HepG2 (cell line): ENCODE measurements at regions not wholly inside any gene's neighbourhood (a gene's known extent, or its start where the extent isn't known, plus 50 kb on each side); places are given as distances from the start of the nearest gene placed in this dataset.

ENCODE experiments used
- ATAC-seq: fragments of 200-7000 bp; cut with Tn5 transposase; 3 replicates; pipeline ENCODE4 v1.9.1; 2020; ENCODE audit warnings: mild to moderate bottlenecking, moderate library complexity
- BruUV-seq: library from RNA; stranded (reverse); fragments of 400-500 nt; replicated peaks from 2 replicates; lab custom pipeline; 2021; lab: Mats Ljungman, UMichigan
- CTCF ChIA-PET: fragments of 300-600 bp; formaldehyde crosslinking; extraction: SDS; loops from one replicate; lab custom pipeline; 2021; ENCODE audit warnings: low total read pairs, inconsistent platforms, low intra/inter-chr PET ratio; lab: Yijun Ruan, JAX
- POLR2A ChIA-PET: fragments of 350-600 bp; sonication (Branson Sonifier 250); formaldehyde crosslinking; loops from one replicate; lab custom pipeline; 2020; ENCODE audit warnings: antibody characterized with exemption, inconsistent platforms; lab: Yijun Ruan, JAX
- DNase-seq: peaks from one replicate; pipeline ENCODE4 v3.0.0-alpha.2; 2015; ENCODE audit warnings: low spot score
- FAIRE-seq: peaks from 3 replicates; lab custom pipeline; 2011; peaks lifted over from hg19 to GRCh38; lab: Jason Lieb, UNC
- H2AFZ ChIP-seq: one replicate; pipeline ENCODE4 v1.6.1; 2011; ENCODE audit warnings: low read length, inconsistent platforms
- H3K27ac ChIP-seq: fragments of 300-600 bp; 3 replicates; pipeline ENCODE4 v1.8.0; 2011; ENCODE audit warnings: mixed run types, mild to moderate bottlenecking, mixed read lengths, low read length, inconsistent platforms; ENCODE audit not compliant: insufficient read depth; ENCODE audit errors: extremely low read length
- H3K27me3 ChIP-seq, 2 experiments: fragments of 200-600 bp in 1 of 2; 2 replicates in 1 of 2; 3 replicates in 1 of 2; pipeline versions ENCODE4 v1.6.0 to v1.8.0; 2011; ENCODE audit warnings: low read length in 2 of 2, mild to moderate bottlenecking in 2 of 2, moderate library complexity in 2 of 2, inconsistent platforms in 1 of 2; ENCODE audit not compliant: insufficient read depth in 2 of 2, control insufficient read depth in 1 of 2
- H3K36me3 ChIP-seq, 2 experiments: fragments of 200-600 bp in 1 of 2; replicated peaks in 1 of 2; 2 replicates in 1 of 2; 3 replicates in 1 of 2; pipeline versions ENCODE4 v1.5.1 to v1.8.0; 2011; ENCODE audit warnings: low read length in 2 of 2, inconsistent platforms in 1 of 2; ENCODE audit not compliant: insufficient read depth in 2 of 2, control insufficient read depth in 1 of 2
- H3K4me1 ChIP-seq: 2 replicates; pipeline ENCODE4 v1.5.1; 2012; ENCODE audit warnings: low read length, inconsistent platforms; ENCODE audit not compliant: insufficient read depth
- H3K4me2 ChIP-seq: 2 replicates; pipeline ENCODE4 v1.6.0; 2011; ENCODE audit warnings: low read depth, low read length, inconsistent platforms
- H3K4me3 ChIP-seq, 3 experiments: fragments of 200-600 bp in 1 of 3; sonication (generic), shearing (Covaris generic) in 1 of 3; replicated peaks in 1 of 3; 2 replicates each; pipeline ENCODE4 v1.5.1; 2011 to 2016; ENCODE audit warnings: low read length in 3 of 3, inconsistent platforms in 2 of 3, low read depth in 2 of 3, mild to moderate bottlenecking in 2 of 3, control low read depth in 1 of 3, mixed read lengths in 1 of 3; ENCODE audit not compliant: insufficient read depth in 1 of 3
- H3K79me2 ChIP-seq: one replicate; pipeline ENCODE4 v1.6.1; 2011; ENCODE audit warnings: low read length, inconsistent platforms; ENCODE audit not compliant: insufficient read depth
- H3K9ac ChIP-seq: 2 replicates; pipeline ENCODE4 v1.6.0; 2011; ENCODE audit warnings: mild to moderate bottlenecking, low read depth, low read length, inconsistent platforms; ENCODE audit not compliant: insufficient read depth
- H3K9me3 ChIP-seq: 2 replicates; pipeline ENCODE4 v1.5.1; 2012; ENCODE audit warnings: mild to moderate bottlenecking, low read length
- H4K20me1 ChIP-seq: 2 replicates; pipeline ENCODE4 v1.6.0; 2011; ENCODE audit warnings: inconsistent platforms, mild to moderate bottlenecking, low read length, moderate library complexity; ENCODE audit not compliant: insufficient read depth
- CEBPG ChIP-seq: IDR thresholded peaks from 2 replicates; pipeline ENCODE4 v1.6.1; 2016
- MZF1 ChIP-seq: sonication (generic); formaldehyde crosslinking; IDR thresholded peaks from 2 replicates; pipeline ENCODE4 v1.8.1; 2023; ENCODE audit warnings: mild to moderate bottlenecking, missing genetic modification reagents, borderline replicate concordance
- REST ChIP-seq, 2 experiments: IDR thresholded peaks; 2 replicates each; pipeline ENCODE4 v1.6.1; 2011 to 2012; ENCODE audit warnings: low read length in 2 of 2, borderline replicate concordance in 1 of 2, low read depth in 1 of 2, mild to moderate bottlenecking in 1 of 2, moderate library complexity in 1 of 2
- SIN3A ChIP-seq: IDR thresholded peaks from 2 replicates; pipeline ENCODE4 v1.6.1; 2011; ENCODE audit warnings: low read depth, mild to moderate bottlenecking, control low read depth, low read length, borderline replicate concordance
- STAG1 ChIP-seq: sonication (generic); formaldehyde crosslinking; IDR thresholded peaks from 2 replicates; pipeline ENCODE4 v1.4.0; 2020; ENCODE audit warnings: missing genetic modification reagents
- TFE3 ChIP-seq: IDR thresholded peaks from 2 replicates; pipeline ENCODE4 v1.6.1; 2016
- USF2 ChIP-seq, 2 experiments: sonication (generic) in 1 of 2; formaldehyde crosslinking in 1 of 2; IDR thresholded peaks; 2 replicates each; pipeline versions ENCODE4 v1.5.1 to v1.6.1; 2011 to 2020; ENCODE audit warnings: borderline replicate concordance in 1 of 2, low read depth in 1 of 2, low read length in 1 of 2, mild to moderate bottlenecking in 1 of 2, missing genetic modification reagents in 1 of 2, moderate library complexity in 1 of 2
- ZNF24 ChIP-seq: fragments of 450-650 bp; IDR thresholded peaks from 2 replicates; pipeline ENCODE4 v1.6.1; 2017; ENCODE audit warnings: antibody characterized with exemption, mild to moderate bottlenecking
- ZNF44 ChIP-seq: sonication (generic); formaldehyde crosslinking; IDR thresholded peaks from 2 replicates; pipeline ENCODE4 v1.5.1; 2020; ENCODE audit warnings: mild to moderate bottlenecking, missing genetic modification reagents
- WGBS: methylation state at CpG from one replicate; pipeline ENCODE4 v1.1.6; 2017; ENCODE audit warnings: low lambda C conversion rate; 5-methylcytosine and 5-hydroxymethylcytosine counted together
- in situ Hi-C: cut with HindIII; loops from 2 replicates; pipeline ENCODE4 v1.10.0; 2017; ENCODE audit warnings: low pct_unique_long_range_greater_than_20kb; ENCODE audit not compliant: extremely low pct_ligation_motif_present
- intact Hi-C: fragments of 100-400 bp; cut with micrococcal nuclease; formaldehyde crosslinking; loops from one replicate; pipeline ENCODE4 v1.10.0; 2022; ENCODE audit not compliant: unreplicated experiment
- TF ChIP-seq, protein P1 (sequence below): sonication (generic); formaldehyde crosslinking; IDR thresholded peaks from 2 replicates; pipeline ENCODE4 v1.5.1; 2020; ENCODE audit warnings: missing genetic modification reagents, mild to moderate bottlenecking, borderline replicate concordance
- TF ChIP-seq, protein P2 (sequence below): sonication (generic); formaldehyde crosslinking; IDR thresholded peaks from 2 replicates; pipeline ENCODE4 v1.5.0; 2020; ENCODE audit warnings: mild to moderate bottlenecking, missing genetic modification reagents, moderate library complexity

DNA sequence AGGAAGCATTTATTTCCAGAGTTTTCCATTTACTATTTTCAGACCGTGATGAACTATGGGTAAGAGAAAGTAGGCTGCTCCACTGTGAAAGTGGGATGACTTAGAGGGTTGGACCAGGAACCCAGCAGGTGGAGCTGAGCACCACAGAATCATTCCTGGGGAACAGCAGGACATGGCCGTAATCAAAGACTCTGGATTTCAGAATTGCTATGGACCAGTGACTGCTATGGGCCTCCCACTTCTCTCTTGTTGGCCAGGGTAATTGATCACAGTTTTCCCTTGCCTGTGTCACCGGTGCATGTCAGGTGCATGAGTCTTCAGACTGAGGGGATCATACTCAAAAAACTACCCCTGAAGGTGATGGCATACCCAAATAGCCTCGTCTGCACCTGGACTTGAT, 90.6 kb upstream of the GPC1 start:
- Histone ChIP-seq H3K27ac (no peak overlapping the region), H3K9me3 (peaks cover 11% of the 10 kb centered on the region; the same call in 1 of the 2 replicates), H3K9ac (no peak overlapping the region), H3K4me1 (no peaks in the 10 kb centered on the region)
- ATAC-seq = no peak
- TF ChIP-seq, protein P1, sequence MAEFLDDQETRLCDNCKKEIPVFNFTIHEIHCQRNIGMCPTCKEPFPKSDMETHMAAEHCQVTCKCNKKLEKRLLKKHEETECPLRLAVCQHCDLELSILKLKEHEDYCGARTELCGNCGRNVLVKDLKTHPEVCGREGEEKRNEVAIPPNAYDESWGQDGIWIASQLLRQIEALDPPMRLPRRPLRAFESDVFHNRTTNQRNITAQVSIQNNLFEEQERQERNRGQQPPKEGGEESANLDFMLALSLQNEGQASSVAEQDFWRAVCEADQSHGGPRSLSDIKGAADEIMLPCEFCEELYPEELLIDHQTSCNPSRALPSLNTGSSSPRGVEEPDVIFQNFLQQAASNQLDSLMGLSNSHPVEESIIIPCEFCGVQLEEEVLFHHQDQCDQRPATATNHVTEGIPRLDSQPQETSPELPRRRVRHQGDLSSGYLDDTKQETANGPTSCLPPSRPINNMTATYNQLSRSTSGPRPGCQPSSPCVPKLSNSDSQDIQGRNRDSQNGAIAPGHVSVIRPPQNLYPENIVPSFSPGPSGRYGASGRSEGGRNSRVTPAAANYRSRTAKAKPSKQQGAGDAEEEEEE = no peak
- TF ChIP-seq SIN3A (no peak), ZNF44 (CRISPR knock-in tag) (no peak), REST (IDR thresholded peaks at IDR 0.05; ENCODE audit: borderline replicate concordance in 1 of 2, low read depth in 1 of 2, low read length in 2 of 2) (no peak), USF2 (IDR thresholded peaks at IDR 0.05; ENCODE audit: low read depth, low read length) (no peak), USF2 (CRISPR knock-in tag; IDR thresholded peaks at IDR 0.05; ENCODE audit: borderline replicate concordance) (no peak), TFE3 (CRISPR knock-in tag) (no peak), MZF1 (CRISPR knock-in tag) (no peak), STAG1 (CRISPR knock-in tag) (peak; percentile 15; the same call in 1 of the 2 replicates), ZNF24 (no peak), CEBPG (CRISPR knock-in tag) (no peak)
- TF ChIP-seq, protein P2, sequence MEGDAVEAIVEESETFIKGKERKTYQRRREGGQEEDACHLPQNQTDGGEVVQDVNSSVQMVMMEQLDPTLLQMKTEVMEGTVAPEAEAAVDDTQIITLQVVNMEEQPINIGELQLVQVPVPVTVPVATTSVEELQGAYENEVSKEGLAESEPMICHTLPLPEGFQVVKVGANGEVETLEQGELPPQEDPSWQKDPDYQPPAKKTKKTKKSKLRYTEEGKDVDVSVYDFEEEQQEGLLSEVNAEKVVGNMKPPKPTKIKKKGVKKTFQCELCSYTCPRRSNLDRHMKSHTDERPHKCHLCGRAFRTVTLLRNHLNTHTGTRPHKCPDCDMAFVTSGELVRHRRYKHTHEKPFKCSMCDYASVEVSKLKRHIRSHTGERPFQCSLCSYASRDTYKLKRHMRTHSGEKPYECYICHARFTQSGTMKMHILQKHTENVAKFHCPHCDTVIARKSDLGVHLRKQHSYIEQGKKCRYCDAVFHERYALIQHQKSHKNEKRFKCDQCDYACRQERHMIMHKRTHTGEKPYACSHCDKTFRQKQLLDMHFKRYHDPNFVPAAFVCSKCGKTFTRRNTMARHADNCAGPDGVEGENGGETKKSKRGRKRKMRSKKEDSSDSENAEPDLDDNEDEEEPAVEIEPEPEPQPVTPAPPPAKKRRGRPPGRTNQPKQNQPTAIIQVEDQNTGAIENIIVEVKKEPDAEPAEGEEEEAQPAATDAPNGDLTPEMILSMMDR = peak; percentile 22; the same call in 1 of the 2 replicates
- TF ChIP-seq, all 625 proteins: peak for 2
- ChIA-PET CTCF (interaction anchor here (1.3 kb wide), 1 partner anchor 94 kb away, joined by 3 read pairs; no protein-coding TSS in a partner anchor), POLR2A (no interaction called here)
- FAIRE-seq (no peak), DNase-seq (no peak)
- in situ Hi-C loops = no loop called here
- BruUV-seq = no TSS peak
- H3K79me2 ChIP-seq = no peaks in the 10 kb centered on the region
- no peaks in the 10 kb centered on the region for H3K36me3 ChIP-seq
- 6% methylated on average over 4 of the region's 4 CpGs for WGBS
- no peak overlapping the region for H3K4me3 ChIP-seq
- no peak overlapping the region for H3K4me2 ChIP-seq
- H3K27me3 ChIP-seq = peaks cover 15 to 80% of the 10 kb centered on the region in 2 experiments; a peak in 4 of 5 replicates
- intact Hi-C loops = loop anchor here (10.0 kb wide), 1 partner anchor 110 kb away; no protein-coding TSS in a partner anchor
- no peaks in the 10 kb centered on the region for H4K20me1 ChIP-seq
- no peak overlapping the region for H2AFZ ChIP-seq
